Left ventricle myocardium superior (tissue), 1 donor: ENCODE measurements at regions not wholly inside any gene's neighbourhood (a gene's known extent, or its start where the extent isn't known, plus 50 kb on each side); places are given as distances from the start of the nearest gene placed in this dataset.

ENCODE experiments used
- ATAC-seq: fragments of 200-7000 bp; cut with Tn5 transposase; one replicate; pipeline ENCODE4 v1.9.1; 2020; ENCODE audit warnings: mild to moderate bottlenecking, moderate library complexity
- DNase-seq: peaks from one replicate; pipeline ENCODE4 v3.0.0-alpha.2; 2020
- intact Hi-C: fragments of 100-400 bp; cut with micrococcal nuclease; formaldehyde crosslinking; loops from one replicate; pipeline ENCODE4 v1.11.0; 2022
- donor health status: DM: no; HTN: yes; CAD: no; lungs with severe emphysema.

DNA sequence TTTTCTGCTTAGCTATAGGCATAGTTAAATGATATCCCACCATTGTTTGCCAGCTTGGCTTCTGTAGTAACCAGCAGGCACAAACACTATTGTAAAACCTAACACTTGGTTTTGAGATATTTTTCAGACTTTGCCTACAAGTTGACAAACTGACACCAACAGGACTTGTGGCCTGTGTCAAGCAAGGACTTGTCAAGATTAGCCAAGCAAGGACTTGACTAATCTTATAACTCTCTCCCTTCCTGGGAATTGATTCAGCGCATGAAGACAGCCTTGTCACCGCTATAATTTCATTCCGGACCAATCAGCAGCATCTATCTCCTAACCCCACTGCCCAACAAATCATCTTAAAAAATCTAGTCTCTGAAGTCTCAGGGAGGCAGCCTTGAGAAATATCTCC, 72.7 kb upstream of the SLITRK1 start:
- intact Hi-C loops = no loop called here
- no peak for ATAC-seq

DNA sequence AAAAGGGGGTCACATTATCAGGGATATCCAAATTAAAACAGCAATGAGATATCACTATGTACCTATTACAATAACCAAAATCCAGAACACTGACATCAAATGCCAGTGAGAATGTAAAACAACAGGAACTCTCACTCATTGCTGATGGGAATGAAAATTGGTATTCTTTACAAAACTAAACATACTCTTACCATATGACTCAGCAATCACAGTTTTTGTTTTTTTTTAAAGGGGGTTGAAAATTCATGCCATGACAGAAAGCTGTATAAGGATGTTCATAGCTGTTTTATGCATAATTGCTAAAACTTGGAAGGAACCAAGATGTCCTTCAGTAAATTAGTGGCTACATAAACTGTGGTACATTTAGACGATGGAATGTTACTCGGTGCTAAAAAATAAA, 71.6 kb upstream of the SLITRK1 start:
- ATAC-seq = no peak
- intact Hi-C loops = no loop called here
- DNase-seq = no peak

More for the DNA sequence above, 72.7 kb upstream of the SLITRK1 start:
- no peak for DNase-seq

DNA sequence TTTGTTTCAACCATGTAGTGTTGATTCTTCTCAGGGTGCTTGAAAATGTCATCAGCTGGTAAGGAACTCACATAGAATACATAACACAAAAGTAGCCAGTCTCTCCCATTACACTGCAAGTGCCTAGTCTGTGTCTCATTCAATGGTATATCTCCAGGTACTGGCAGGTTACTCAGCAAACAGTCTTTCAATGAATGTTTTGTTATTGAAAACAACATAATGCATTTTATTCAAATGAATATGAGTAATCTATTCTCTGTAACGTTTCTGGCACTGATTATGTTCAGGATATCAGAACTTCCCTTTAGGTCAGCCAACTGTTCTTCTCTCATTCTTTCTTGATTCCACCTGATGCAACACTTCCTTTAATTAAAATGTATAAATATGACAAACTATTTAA, 68.0 kb upstream of the SLITRK1 start:
- intact Hi-C loops = no loop called here
- DNase-seq (no peak), ATAC-seq (no peak)

DNA sequence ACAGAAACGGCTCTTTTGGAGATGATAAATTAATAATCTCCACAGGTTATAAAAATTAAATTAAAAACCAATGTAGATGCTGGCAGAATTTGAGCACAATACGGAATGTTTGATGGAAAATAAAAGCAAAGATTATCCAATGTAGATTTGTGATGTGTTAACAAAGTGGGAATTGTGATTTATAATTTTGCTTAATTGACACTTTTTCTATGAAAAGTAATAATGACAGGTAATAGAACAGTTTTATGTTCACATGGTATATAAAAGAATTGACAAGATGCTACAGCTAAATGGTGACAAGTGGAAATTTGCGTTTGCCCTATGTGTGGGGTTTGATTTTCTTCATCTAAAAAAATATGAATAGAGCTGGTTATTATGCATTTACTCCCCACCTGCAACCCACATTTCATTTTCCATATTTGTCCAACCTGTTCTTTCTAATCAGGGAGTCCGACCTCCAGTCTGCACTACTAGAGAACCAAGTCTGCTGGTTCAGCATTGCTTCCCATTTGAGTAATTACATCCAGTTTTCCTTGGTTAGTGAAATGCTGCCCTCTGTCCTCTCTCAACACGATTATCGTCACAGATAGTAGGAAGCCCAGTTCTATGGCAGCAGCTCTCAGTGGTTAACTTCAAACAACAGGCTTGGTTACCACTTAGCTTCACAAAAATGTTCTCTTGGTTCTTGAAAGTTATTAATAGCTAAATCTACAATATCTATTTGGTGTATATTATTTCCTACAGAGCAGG, 61.4 kb upstream of the SLITRK1 start:
- intact Hi-C loops = no loop called here
- ATAC-seq = no peak
- no peak for DNase-seq

DNA sequence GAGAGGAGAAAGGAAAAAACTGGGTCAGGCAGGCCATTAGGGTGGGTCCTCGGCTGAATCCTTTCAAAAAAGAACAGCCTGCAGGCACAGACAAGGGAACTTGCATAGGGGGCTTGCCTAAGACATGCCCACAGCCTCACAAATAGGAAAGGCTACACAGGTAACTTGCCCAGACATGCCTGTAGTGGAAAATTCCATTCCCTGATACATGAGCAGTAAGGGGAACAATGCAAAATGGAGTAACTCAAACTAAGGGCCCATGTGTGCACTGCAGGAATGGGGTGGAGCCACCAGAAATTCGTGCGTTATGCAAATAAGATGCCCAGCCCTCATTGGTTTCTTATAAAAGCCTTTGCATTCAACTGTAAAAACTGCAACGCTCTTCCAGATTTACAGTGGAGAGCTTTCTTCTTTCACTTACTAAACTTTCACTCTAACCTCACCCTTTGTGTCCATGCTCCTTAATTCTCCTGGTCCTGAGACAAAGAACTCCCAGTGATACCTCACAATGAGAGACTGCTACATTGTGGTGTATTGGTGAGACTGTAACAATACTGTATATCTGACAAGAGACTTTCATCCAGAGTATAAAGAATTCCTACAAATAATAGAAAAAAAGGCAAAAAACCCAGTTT, 59.5 kb upstream of the SLITRK1 start:
- DNase-seq (no peak), ATAC-seq (no peak)
- intact Hi-C loops = no loop called here

DNA sequence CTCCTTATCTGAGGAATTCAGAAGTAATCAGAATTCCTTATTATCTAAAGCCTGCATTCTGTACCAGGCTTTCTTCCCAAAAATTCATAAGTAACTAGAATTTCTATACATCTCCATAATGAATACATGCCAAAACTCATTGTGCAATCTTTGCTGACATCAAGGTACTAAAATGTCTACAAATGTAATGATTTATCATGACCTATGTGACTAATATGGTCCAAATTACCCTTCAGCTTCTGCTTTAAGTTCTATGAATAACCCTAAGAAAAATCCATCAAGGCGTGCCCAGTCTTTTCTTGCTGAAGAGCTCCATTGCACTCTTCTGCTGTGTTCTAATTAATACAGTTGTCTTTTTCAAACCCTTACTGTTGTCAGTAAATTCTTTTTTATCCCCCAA, 58.5 kb upstream of the SLITRK1 start:
- DNase-seq = no peak
- no peak for ATAC-seq
- intact Hi-C loops = no loop called here

DNA sequence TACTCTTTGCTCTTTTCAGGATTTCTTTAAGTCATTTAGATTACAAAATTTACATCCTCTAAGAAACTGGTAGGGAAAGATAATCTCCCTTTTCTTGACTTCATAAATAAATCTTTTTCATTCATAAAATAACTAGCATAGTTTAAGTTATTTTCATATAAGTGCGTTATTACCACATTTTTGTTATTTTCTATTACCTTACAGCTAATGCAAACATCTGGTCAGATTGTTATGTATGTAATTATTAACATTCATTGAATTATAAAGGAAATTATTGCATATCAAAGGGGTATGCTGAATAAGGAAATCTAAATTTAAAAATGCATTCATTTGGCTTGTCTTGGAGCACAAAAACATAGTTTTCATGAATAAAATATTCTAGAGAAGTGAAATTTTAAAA, 55.3 kb upstream of the SLITRK1 start:
- ATAC-seq = no peak
- DNase-seq = no peak
- intact Hi-C loops = no loop called here

DNA sequence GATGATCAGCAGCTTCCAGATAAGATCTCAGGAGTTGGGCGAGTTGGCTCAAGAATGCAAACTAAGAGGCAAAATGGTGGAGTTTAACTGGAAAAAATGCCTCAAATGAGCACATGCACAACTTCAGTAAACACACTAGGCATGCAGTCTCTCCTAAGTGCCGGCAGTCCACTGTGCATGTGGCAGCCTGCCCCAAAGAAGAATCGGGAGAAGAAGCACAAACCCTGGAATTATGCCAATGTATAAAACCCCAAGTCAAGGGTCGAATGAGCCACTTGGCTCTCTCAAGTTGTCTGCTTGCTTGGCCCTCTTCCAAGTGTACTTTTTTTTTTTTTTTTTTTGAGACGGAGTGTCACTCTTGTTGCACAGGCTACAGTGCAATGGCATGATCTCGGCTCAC, 53.3 kb upstream of the SLITRK1 start:
- no peak for ATAC-seq
- intact Hi-C loops = no loop called here
- no peak for DNase-seq
